ENCODE measurements at regions not wholly inside any gene's neighbourhood (a gene's known extent, or its start where the extent isn't known, plus 50 kb on each side); places are given as distances from the start of the nearest gene placed in this dataset.

DNA sequence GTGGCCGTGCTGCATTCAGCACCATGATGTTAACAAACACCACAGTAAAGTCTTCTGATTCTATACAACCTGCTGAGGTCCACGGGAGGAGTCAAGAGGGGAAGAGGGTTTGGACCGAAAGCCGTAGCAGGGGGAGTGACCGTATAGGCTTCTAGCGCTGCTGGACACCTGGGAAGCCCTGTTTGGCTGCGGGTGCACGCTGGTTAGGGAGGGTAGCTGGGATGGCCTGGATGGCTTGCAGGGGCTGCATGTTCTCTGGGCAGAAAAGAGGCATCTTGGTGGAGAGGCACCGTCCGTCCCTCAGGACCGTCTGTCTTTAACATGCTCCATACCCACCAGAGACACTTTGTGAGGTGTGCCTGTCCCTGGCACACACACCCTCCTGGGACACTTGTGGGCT lies 251.0 kb upstream of the IRX1 start:
- no peaks in the 10 kb centered on the region for H3K27me3 Mint-ChIP-seq

DNA sequence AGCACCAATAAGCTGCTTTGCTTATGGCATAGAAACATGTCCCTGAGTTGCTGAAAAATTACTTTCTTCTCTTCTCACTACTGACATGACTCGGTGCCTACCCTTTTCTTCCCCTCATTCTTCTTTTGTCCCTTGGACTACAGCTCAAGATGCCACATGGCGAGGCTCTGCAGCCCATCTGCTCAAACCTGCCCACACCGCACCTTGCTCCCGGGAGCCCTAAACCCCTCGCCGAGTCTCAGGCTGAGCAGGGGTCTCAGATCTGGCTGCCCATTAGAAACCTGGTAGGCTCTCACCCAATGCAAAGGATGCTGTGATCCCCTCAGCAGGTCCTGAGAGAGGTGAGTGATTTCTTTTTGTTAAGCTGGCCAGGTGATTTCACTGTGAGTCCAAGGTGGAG lies 251.7 kb upstream of the IRX1 start:
- no peak for ATAC-seq (ENCODE audit: low read depth)
- H3K9me3 Mint-ChIP-seq, result no peaks in the 10 kb centered on the region
- H3K4me1 Mint-ChIP-seq, result no peaks in the 10 kb centered on the region
- H3K27ac Mint-ChIP-seq, result no peak overlapping the region
- intact Hi-C loops (cut with micrococcal nuclease), result no loop called here
- H3K4me3 Mint-ChIP-seq, result no peak overlapping the region
- ChIA-PET CTCF (no interaction called here), POLR2A (no interaction called here)
- no peaks in the 10 kb centered on the region for H3K27me3 Mint-ChIP-seq
- H3K36me3 Mint-ChIP-seq (ENCODE audit: low read depth), result no peaks in the 10 kb centered on the region
- no peak for DNase-seq
- no peak for TF ChIP-seq CTCF (IDR thresholded peaks at IDR 0.05)

More for the DNA sequence above, 251.0 kb upstream of the IRX1 start:
- Mint-ChIP-seq H3K4me3 (no peak overlapping the region), H3K36me3 (ENCODE audit: low read depth) (no peaks in the 10 kb centered on the region), H3K27ac (no peak overlapping the region), H3K4me1 (no peaks in the 10 kb centered on the region), H3K9me3 (no peaks in the 10 kb centered on the region)
- ATAC-seq (ENCODE audit: low read depth), result no peak
- TF ChIP-seq CTCF (IDR thresholded peaks at IDR 0.05), result no peak
- CTCF ChIA-PET, result no interaction called here
- no peak for DNase-seq
- POLR2A ChIA-PET, result no interaction called here
- intact Hi-C loops (cut with micrococcal nuclease), result no loop called here

- no peak overlapping the region for H3K27ac Mint-ChIP-seq
- H3K4me3 Mint-ChIP-seq, result no peak overlapping the region
- DNase-seq, result no peak
- no peaks in the 10 kb centered on the region for H3K9me3 Mint-ChIP-seq
- intact Hi-C loops (cut with micrococcal nuclease), result no loop called here
- no peak for TF ChIP-seq CTCF (IDR thresholded peaks at IDR 0.05)
- POLR2A ChIA-PET, result no interaction called here
- no peak for ATAC-seq (ENCODE audit: low read depth)
- H3K27me3 Mint-ChIP-seq, result no peaks in the 10 kb centered on the region
- H3K4me1 Mint-ChIP-seq, result no peaks in the 10 kb centered on the region
- CTCF ChIA-PET, result no interaction called here
- no peaks in the 10 kb centered on the region for H3K36me3 Mint-ChIP-seq (ENCODE audit: low read depth)
Observed at GRCh38 chr5:3343211-3343610, 252.4 kb upstream of the IRX1 start.

DNA sequence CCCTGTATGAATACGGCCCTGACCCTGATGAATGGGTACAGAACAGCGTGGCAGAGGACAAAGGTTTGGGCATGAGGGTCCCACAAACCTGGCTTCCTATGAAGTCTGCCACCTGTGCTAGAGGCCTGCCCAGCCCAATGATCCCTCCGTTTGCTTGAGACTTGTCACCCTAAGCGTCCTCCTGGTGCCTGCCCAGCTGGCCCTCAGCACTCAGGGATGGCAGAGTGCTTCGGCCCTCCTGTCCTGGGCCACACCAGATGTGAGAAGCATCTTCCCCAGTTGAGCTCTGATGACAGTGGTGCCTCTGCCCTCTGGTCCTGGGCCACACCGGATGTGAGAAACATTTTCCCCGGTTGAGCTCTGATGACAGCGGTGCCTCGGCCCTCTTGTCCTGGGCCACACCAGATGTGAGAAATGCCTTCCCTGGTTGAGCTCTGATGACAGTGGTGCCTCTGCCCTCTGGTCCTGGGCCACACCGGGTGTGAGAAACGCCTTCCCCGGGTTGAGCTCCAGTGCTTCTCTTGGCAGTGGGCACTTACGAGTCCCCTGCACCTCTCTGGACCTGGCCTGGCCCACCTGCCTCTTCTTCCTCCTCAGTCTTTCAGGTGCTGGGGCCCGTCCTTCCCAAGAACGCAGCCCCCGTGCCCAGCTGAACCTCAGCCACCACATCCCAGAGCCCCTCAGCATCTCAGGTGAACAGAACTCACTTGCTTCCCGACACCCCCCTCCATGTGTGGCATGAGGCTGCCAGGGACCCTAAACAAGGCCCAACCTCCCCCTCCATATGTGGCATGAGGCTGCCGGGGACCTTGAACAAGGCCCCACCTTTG lies 253.1 kb upstream of the IRX1 start:
- Mint-ChIP-seq H3K27ac (no peak overlapping the region), H3K27me3 (no peaks in the 10 kb centered on the region), H3K36me3 (ENCODE audit: low read depth) (no peaks in the 10 kb centered on the region), H3K9me3 (no peaks in the 10 kb centered on the region), H3K4me3 (no peak overlapping the region), H3K4me1 (no peaks in the 10 kb centered on the region)
- TF ChIP-seq CTCF (IDR thresholded peaks at IDR 0.05), result no peak
- DNase-seq, result no peak
- ChIA-PET CTCF (no interaction called here), POLR2A (no interaction called here)
- no peak for ATAC-seq (ENCODE audit: low read depth)
- intact Hi-C loops (cut with micrococcal nuclease), result no loop called here

GRCh38 chr5:3341446-3342240 lies 254.0 kb upstream of the IRX1 start:
- TF ChIP-seq CTCF (IDR thresholded peaks at IDR 0.05), result no peak
- H3K36me3 Mint-ChIP-seq (ENCODE audit: low read depth), result no peaks in the 10 kb centered on the region
- POLR2A ChIA-PET, result no interaction called here
- H3K27ac Mint-ChIP-seq, result no peak overlapping the region
- H3K4me1 Mint-ChIP-seq, result no peaks in the 10 kb centered on the region
- ATAC-seq (ENCODE audit: low read depth) (no peak), DNase-seq (no peak)
- no peak overlapping the region for H3K4me3 Mint-ChIP-seq
- H3K27me3 Mint-ChIP-seq, result no peaks in the 10 kb centered on the region
- CTCF ChIA-PET, result no interaction called here
- intact Hi-C loops (cut with micrococcal nuclease), result no loop called here
- H3K9me3 Mint-ChIP-seq, result no peaks in the 10 kb centered on the region

Data from activated B cell treated with CpG ODN at 0.5 μM for 24 hours (primary cell).